Upper lobe of left lung (tissue), 6 donors: ENCODE measurements at regions not wholly inside any gene's neighbourhood (a gene's known extent, or its start where the extent isn't known, plus 50 kb on each side); places are given as distances from the start of the nearest gene placed in this dataset.
A peak's percentile ranks its signal among the peaks of the same experiment; 100 is the strongest.

ENCODE experiments used
- ATAC-seq, 2 donors: fragments of 200-7000 bp; cut with Tn5 transposase; one replicate each; pipeline ENCODE4 v1.9.1; 2022; ENCODE audit warnings: mild to moderate bottlenecking in 2 of 2, moderate library complexity in 2 of 2; ENCODE audit not compliant: low FRiP score in 2 of 2
- DNase-seq, 2 donors: peaks; one replicate each; pipeline ENCODE4 v3.0.0-alpha.2; 2019 to 2020
- H3K27ac ChIP-seq, 4 donors: fragments of 200-600 bp; sonication (generic); one replicate each; pipeline ENCODE4 v1.5.1; 2016 to 2019
- H3K27me3 ChIP-seq, 4 donors: fragments of 200-600 bp; sonication (generic); one replicate each; pipeline ENCODE4 v1.5.1; 2017 to 2019
- H3K36me3 ChIP-seq, 4 donors: fragments of 200-600 bp; sonication (generic); one replicate each; pipeline ENCODE4 v1.5.1; 2016 to 2019
- H3K4me1 ChIP-seq, 4 donors: fragments of 200-600 bp; sonication (generic); one replicate each; pipeline ENCODE4 v1.5.1; 2018 to 2019
- H3K4me3 ChIP-seq, 4 donors: fragments of 200-600 bp; sonication (generic); one replicate each; pipeline ENCODE4 v1.5.1; 2017 to 2019; ENCODE audit warnings: mild to moderate bottlenecking in 2 of 4, moderate library complexity in 1 of 4
- H3K9me3 ChIP-seq, 4 donors: fragments of 200-600 bp; sonication (generic); one replicate each; pipeline ENCODE4 v1.5.1; 2018 to 2019
- CTCF ChIP-seq, 6 experiments: fragments of 450-650 bp in 4 of 6; fragments of 200-600 bp in 2 of 6; sonication (generic) in 2 of 6; IDR thresholded peaks; one replicate each; pipeline ENCODE4 v1.5.1; 2016 to 2019; ENCODE audit warnings: antibody characterized with exemption in 6 of 6
- EP300 ChIP-seq, 4 donors: sonication (generic); formaldehyde crosslinking; IDR thresholded peaks; one replicate each; pipeline ENCODE4 v1.5.1; 2017; ENCODE audit warnings: antibody characterized with exemption in 4 of 4, control low read depth in 2 of 4
- POLR2A ChIP-seq, 4 donors: fragments of 450-650 bp; IDR thresholded peaks; one replicate each; pipeline ENCODE4 v1.5.1; 2016 to 2017; ENCODE audit warnings: antibody characterized with exemption in 4 of 4, mild to moderate bottlenecking in 2 of 4
- POLR2AphosphoS5 ChIP-seq, 2 donors: sonication (generic); formaldehyde crosslinking; IDR thresholded peaks; one replicate each; pipeline ENCODE4 v1.5.1; 2017; ENCODE audit warnings: antibody characterized with exemption in 2 of 2
- WGBS, 2 donors: methylation state at CpG; one replicate each; pipeline ENCODE4 v1.1.5; 2017 to 2018; 5-methylcytosine and 5-hydroxymethylcytosine counted together
- donor health status: DM: no; HTN: no; CAD: no; lungs with moderate emphysema.
- donor health status: DM: no; HTN: yes; CAD: no; lungs with severe emphysema.

- DNase-seq (no peak), ATAC-seq (no peak)
- TF ChIP-seq EP300 (IDR thresholded peaks at IDR 0.05) (no peak), POLR2A (IDR thresholded peaks at IDR 0.05) (no peak), POLR2AphosphoS5 (IDR thresholded peaks at IDR 0.05) (no peak), CTCF (IDR thresholded peaks at IDR 0.05) (no peak)
- Histone ChIP-seq H3K4me3 (no peak overlapping the region), H3K27ac (no peak overlapping the region), H3K4me1 (peaks cover 0 to 6% (median 2%) of the 10 kb centered on the region in 4 donors), H3K27me3 (no peaks in the 10 kb centered on the region), H3K9me3 (peaks cover 3 to 7% (median 5%) of the 10 kb centered on the region in 4 donors), H3K36me3 (no peaks in the 10 kb centered on the region)
Observed at GRCh38 chr14:104339829-104340228, 201.4 kb downstream of the KIF26A start.

- no peaks in the 10 kb centered on the region for H3K27me3 ChIP-seq
- ATAC-seq: no peak
- peak; percentile 49 to 80 for DNase-seq
Observed at GRCh38 chr14:104341532-104342434, 203.4 kb downstream of the KIF26A start.

GRCh38 chr14:104342435-104343293 is 204.3 kb downstream of the KIF26A start:
- TF ChIP-seq POLR2A (IDR thresholded peaks at IDR 0.05): no peak
- no peak for TF ChIP-seq CTCF (IDR thresholded peaks at IDR 0.05)
- no peak for TF ChIP-seq EP300 (IDR thresholded peaks at IDR 0.05)
- TF ChIP-seq POLR2AphosphoS5 (IDR thresholded peaks at IDR 0.05): no peak
- ATAC-seq: peak in 1 of 2 donors; percentile 7
- Histone ChIP-seq H3K36me3 (no peaks in the 10 kb centered on the region), H3K27me3 (no peaks in the 10 kb centered on the region), H3K4me1 (peaks cover 0 to 6% (median 2%) of the 10 kb centered on the region in 4 donors), H3K9me3 (peaks cover under 1 to 7% (median 5%) of the 10 kb centered on the region in 4 donors), H3K27ac (no peak overlapping the region), H3K4me3 (no peak overlapping the region)
- peak; percentile 9 to 69 for DNase-seq
- 72 to 75% methylated on average over 18 to 22 of the region's 22 CpGs for WGBS, 2 donors

More at GRCh38 chr14:104341532-104342434, 203.4 kb downstream of the KIF26A start:
- Histone ChIP-seq H3K4me3 (no peak overlapping the region), H3K36me3 (no peaks in the 10 kb centered on the region), H3K9me3 (peaks cover 3 to 7% (median 5%) of the 10 kb centered on the region in 4 donors), H3K4me1 (peaks cover 0 to 6% (median 2%) of the 10 kb centered on the region in 4 donors), H3K27ac (no peak overlapping the region)
- WGBS, 2 donors: 50 to 57% methylated on average over 26 to 27 of the region's 27 CpGs
- peak in 5 of 6 experiments; percentile 39 to 62 (median 41) for TF ChIP-seq CTCF (IDR thresholded peaks at IDR 0.05)
- TF ChIP-seq EP300 (IDR thresholded peaks at IDR 0.05): no peak

GRCh38 chr14:104343294-104343625 is 204.9 kb downstream of the KIF26A start:
- Histone ChIP-seq H3K27ac (no peak overlapping the region), H3K27me3 (no peaks in the 10 kb centered on the region), H3K9me3 (peaks cover 0 to 3% (median under 1%) of the 10 kb centered on the region in 4 donors), H3K4me1 (peaks cover 0 to 6% (median 2%) of the 10 kb centered on the region in 4 donors), H3K36me3 (no peaks in the 10 kb centered on the region), H3K4me3 (no peak overlapping the region)
- ATAC-seq (peak in 1 of 2 donors; percentile 7), DNase-seq (peak in 1 of 2 donors; percentile 18)
- WGBS, 2 donors: 81 to 90% methylated on average over 2 to 6 of the region's 6 CpGs
- TF ChIP-seq POLR2A (IDR thresholded peaks at IDR 0.05) (no peak), POLR2AphosphoS5 (IDR thresholded peaks at IDR 0.05) (no peak), CTCF (IDR thresholded peaks at IDR 0.05) (no peak), EP300 (IDR thresholded peaks at IDR 0.05) (no peak)
